ENCODE measurements at regions not wholly inside any gene's neighbourhood (a gene's known extent, or its start where the extent isn't known, plus 50 kb on each side); places are given as distances from the start of the nearest gene placed in this dataset.

- DNase-seq (ENCODE audit: low read depth), result no peak
- H3K4me3 ChIP-seq (replicated peaks; ENCODE audit: low read depth, low read length), result no peak overlapping the region
- no peak for TF ChIP-seq CTCF (IDR thresholded peaks at IDR 0.05; ENCODE audit: low read length, missing control alignments)
Measured at GRCh38 chr3:87979527-87979926, 79.3 kb downstream of the CGGBP1 start.

GRCh38 chr3:87977765-87978164 is 81.0 kb downstream of the CGGBP1 start:
- H3K4me3 ChIP-seq (replicated peaks; ENCODE audit: low read depth, low read length), result no peak overlapping the region
- no peak for TF ChIP-seq CTCF (IDR thresholded peaks at IDR 0.05; ENCODE audit: low read length, missing control alignments)
- no peak for DNase-seq (ENCODE audit: low read depth)

GRCh38 chr3:87975716-87976115 is 83.1 kb downstream of the CGGBP1 start:
- TF ChIP-seq CTCF (IDR thresholded peaks at IDR 0.05; ENCODE audit: low read length, missing control alignments), result no peak
- no peak for DNase-seq (ENCODE audit: low read depth)
- no peak overlapping the region for H3K4me3 ChIP-seq (replicated peaks; ENCODE audit: low read depth, low read length)

GRCh38 chr3:87973906-87974305 is 84.9 kb downstream of the CGGBP1 start:
- no peak overlapping the region for H3K4me3 ChIP-seq (replicated peaks; ENCODE audit: low read depth, low read length)
- DNase-seq (ENCODE audit: low read depth), result no peak

GRCh38 chr3:87969620-87970019 is 89.2 kb downstream of the CGGBP1 start:
- DNase-seq (ENCODE audit: low read depth), result no peak
- no peak for TF ChIP-seq CTCF (IDR thresholded peaks at IDR 0.05; ENCODE audit: low read length, missing control alignments)
- H3K4me3 ChIP-seq (replicated peaks; ENCODE audit: low read depth, low read length), result no peak overlapping the region

More at GRCh38 chr3:87973906-87974305, 84.9 kb downstream of the CGGBP1 start:
- TF ChIP-seq CTCF (IDR thresholded peaks at IDR 0.05; ENCODE audit: low read length, missing control alignments), result no peak

GRCh38 chr3:87968668-87969067 is 90.1 kb downstream of the CGGBP1 start:
- TF ChIP-seq CTCF (IDR thresholded peaks at IDR 0.05; ENCODE audit: low read length, missing control alignments), result no peak
- H3K4me3 ChIP-seq (replicated peaks; ENCODE audit: low read depth, low read length), result no peak overlapping the region
- no peak for DNase-seq (ENCODE audit: low read depth)

GRCh38 chr3:87958289-87958688 is 100.5 kb downstream of the CGGBP1 start:
- no peak for DNase-seq (ENCODE audit: low read depth)
- no peak overlapping the region for H3K4me3 ChIP-seq (replicated peaks; ENCODE audit: low read depth, low read length)
- TF ChIP-seq CTCF (IDR thresholded peaks at IDR 0.05; ENCODE audit: low read length, missing control alignments), result no peak
